22Rv1 (cell line): ENCODE measurements at regions not wholly inside any gene's neighbourhood (a gene's known extent, or its start where the extent isn't known, plus 50 kb on each side); places are given as distances from the start of the nearest gene placed in this dataset.

Experiments used
- H3K27ac ChIP-seq: fragments of 450-650 bp; 2 replicates; pipeline ENCODE4 v1.5.1; 2017
- ZFX ChIP-seq: fragments of 450-650 bp; IDR thresholded peaks from 2 replicates; pipeline ENCODE4 v1.6.1; 2017; ENCODE audit warnings: antibody characterized with exemption, borderline replicate concordance
- TF ChIP-seq, protein P1 (sequence below): fragments of 450-650 bp; IDR thresholded peaks from 2 replicates; pipeline ENCODE4 v1.5.1; 2017; ENCODE audit warnings: mild to moderate bottlenecking

DNA sequence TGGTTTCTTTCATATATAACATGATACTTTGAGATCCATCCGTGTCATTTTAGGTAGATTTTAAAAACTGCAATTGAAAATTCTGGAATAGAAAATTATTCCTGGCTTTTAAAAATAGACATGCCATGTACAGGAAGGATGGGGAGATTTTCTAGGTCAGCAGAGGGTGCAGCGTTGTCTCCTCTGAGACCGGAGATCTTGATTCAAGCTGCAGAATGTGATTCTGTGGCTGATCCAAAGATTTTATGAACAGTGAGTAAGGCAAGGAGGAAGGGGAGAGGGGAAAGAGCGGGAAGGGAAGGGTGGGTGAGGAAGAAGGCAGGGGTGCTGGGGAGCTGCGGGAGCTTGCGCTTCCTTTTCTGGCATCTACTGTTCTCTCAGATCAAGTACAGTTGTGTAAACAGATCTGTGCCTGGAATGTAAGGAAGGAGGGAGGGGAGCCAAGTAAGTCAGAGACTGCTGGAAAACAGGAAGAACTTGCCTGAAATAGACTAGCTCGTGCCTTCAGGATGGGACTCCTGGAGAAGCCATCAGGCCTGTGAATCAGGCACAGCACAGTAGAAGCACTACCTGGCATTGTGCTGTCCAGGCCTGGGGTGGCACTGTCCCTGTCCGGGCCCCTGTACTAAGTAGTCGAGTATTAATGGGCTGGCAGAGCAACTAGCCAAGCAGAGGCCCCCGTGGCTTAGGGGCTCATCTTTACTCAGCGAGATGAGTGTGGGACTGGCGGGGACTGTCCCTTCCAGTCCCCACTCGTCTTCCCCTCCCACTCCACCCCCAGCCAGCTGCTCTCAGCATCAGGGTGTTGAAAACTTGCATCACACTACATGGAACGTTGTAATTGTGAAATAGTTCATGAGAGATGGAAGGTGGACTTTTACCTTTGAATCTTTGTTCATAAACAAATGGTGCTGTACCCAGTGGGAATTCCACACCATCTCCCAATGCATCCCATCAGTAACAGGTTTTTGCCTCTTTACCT lies 163.5 kb downstream of the UXS1 start:
- TF ChIP-seq ZFX = no peak

DNA sequence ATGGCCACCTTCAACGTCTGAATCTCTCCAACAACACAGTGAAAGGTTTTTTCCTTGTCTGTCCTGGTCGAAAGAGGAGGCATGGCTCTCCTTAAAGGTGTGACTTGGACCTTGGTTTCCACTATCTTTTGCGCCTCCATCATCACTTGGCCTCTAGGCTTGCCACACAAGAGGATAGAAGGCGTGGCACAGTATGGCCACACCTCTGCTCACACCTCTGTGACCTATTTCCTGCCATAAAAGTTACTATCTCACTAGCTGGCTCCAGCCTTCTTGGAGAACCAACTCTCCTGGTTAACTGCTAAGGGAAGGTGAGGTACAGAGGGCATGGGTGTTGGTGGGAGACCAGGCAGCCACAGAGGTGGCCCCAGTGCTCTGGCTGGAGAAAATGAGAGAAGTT lies 165.9 kb downstream of the UXS1 start:
- no peak overlapping the region for H3K27ac ChIP-seq
- TF ChIP-seq ZFX = no peak
- TF ChIP-seq, protein P1, sequence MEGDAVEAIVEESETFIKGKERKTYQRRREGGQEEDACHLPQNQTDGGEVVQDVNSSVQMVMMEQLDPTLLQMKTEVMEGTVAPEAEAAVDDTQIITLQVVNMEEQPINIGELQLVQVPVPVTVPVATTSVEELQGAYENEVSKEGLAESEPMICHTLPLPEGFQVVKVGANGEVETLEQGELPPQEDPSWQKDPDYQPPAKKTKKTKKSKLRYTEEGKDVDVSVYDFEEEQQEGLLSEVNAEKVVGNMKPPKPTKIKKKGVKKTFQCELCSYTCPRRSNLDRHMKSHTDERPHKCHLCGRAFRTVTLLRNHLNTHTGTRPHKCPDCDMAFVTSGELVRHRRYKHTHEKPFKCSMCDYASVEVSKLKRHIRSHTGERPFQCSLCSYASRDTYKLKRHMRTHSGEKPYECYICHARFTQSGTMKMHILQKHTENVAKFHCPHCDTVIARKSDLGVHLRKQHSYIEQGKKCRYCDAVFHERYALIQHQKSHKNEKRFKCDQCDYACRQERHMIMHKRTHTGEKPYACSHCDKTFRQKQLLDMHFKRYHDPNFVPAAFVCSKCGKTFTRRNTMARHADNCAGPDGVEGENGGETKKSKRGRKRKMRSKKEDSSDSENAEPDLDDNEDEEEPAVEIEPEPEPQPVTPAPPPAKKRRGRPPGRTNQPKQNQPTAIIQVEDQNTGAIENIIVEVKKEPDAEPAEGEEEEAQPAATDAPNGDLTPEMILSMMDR = no peak

More for the DNA sequence above, 163.5 kb downstream of the UXS1 start:
- no peak overlapping the region for H3K27ac ChIP-seq

DNA sequence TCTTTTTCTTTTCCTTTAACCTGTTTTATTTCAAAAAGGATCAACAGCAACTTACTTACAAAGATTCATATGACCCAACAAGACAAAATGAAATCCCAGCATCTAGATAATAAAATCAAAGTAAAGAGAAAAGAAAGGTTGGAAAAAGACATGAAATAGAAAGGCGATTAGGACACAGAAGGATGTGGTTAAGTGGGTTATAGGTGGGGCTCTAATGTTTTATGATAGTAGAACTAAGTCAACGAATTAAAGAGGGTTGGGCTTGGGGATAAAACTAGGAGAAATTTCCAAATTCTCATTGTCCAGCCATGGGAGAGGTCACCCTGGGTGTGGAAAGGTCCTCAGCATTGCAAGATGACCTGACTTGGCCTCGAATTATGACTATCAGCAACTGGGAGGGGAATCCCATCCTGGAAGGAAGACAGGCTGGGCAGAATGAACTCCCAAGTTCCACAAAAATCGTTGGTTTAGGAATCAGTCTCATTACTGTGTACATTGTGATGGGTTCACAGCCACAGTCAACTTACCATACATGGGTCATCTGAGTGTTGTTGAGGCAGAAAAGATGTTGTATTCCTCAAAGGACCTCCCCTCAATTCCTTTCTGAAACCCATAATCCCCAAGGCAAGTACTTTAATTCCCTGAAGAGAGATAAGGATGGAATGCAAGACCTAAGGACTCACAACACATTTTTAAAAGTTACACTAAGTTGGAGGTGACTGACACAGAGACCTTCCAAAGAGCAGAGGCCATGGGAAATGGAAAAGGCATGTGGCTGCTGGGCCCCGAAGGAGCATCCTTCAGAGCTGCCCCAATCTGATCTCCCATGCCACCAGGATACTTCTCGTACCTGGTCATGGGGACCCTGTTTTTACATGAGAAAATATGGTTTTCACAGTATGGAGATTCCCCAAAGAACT lies 167.6 kb downstream of the UXS1 start:
- no peak overlapping the region for H3K27ac ChIP-seq
- TF ChIP-seq ZFX = no peak
- TF ChIP-seq, protein P1 = no peak

DNA sequence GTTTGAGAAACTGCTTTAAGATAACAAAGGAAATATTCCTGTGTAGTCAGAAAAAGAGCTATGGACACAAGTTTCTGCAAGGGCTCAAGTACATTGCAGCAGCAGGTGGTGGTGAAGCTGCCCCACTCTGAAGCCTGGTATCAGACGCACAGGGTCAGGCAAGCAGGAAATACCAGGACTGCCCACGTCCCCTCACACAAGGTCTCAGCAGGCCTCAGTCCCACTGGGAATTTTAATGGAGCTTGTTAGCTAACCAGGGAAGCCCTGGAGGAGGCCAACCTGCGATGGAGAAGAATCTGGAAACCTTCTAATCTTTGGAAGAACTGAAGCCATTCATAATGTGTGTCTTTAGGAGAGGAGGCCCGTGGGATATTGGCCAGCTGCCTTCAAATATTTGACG lies 168.3 kb downstream of the UXS1 start:
- H3K27ac ChIP-seq = no peak overlapping the region
- no peak for TF ChIP-seq ZFX
- TF ChIP-seq, protein P1 = no peak

DNA sequence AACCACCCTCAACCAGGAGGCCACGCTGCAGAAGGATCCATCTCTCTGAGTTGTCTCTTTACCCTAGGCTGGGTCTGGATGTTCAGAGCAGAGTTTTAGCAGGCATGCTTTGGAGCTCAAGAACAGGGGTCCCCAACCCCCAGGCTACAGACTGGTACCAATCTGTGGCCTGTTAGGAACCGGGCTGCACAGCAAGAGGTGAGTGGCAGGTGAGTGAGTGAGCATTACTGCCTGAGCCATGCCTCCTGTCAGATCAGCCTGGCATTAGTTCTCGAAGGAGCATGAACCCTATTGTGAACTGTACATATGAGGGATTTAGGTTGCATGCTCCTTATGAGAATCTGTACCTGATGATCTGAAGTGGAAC lies 172.5 kb downstream of the UXS1 start:
- TF ChIP-seq, protein P1 = no peak
- TF ChIP-seq ZFX = no peak
- no peak overlapping the region for H3K27ac ChIP-seq

DNA sequence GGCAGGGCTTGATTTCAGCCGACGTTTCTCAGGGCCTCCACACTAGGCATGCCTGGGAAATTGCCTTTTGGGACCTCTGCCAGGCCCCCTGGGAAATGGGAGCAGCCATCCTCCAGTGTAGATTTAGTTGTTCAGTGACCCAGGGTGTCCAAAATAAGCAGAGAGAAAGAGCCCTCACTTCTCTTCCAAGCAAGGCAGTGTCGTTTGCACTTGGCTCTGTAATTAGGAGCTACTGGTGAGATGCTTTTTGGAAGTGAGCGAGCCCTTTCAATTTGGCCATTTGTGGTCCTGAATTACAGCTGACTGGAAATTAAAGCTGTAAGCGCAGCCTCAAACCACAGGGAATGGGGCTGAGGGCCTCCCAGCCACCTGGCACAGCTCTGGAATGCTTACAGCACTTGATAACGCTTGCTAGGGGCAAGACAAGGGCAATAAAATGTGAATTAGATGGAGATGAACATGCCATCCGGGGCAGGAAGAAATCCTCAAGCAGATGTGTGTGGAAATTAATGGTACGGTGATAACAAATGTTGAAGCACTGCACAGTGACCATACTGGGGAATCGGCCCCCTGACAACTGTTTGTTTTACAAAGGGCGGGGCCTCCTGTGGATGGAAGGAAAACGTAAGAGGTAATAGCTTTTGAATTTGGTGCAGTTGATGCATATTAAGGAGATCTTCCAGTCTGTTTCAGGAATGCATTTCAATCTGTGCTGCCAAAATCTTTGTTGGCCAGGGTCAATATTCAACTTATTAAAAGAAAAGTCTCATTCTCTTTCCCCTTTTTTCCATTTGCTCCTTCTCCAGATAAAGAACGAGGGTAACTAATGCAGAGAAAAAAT lies 173.1 kb downstream of the UXS1 start:
- TF ChIP-seq ZFX = no peak
- TF ChIP-seq, protein P1 = no peak
- H3K27ac ChIP-seq = no peak overlapping the region

DNA sequence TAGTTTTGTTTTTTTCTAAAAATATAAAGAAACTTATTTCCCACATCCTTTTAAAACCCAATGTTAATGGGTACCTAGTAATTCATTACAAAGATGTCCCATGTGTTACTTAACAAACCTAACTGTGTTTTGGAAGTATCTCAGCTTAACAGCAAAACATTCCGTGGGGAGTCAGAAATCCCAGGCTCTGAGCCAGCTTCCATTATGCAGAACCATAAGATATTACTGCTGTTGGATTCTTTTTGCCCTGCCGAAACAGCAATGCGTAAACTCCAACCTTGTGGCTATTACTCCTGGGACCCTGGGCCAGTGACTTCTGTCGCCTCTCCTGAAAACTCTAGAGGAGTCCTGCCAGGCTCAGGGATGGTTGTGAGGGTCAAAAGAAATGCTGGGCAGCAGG lies 174.1 kb downstream of the UXS1 start:
- H3K27ac ChIP-seq = no peak overlapping the region
- TF ChIP-seq, protein P1 = no peak
- no peak for TF ChIP-seq ZFX
